NCI-H82 (cell line): ENCODE measurements at regions not wholly inside any gene's neighbourhood (a gene's known extent, or its start where the extent isn't known, plus 50 kb on each side); places are given as distances from the start of the nearest gene placed in this dataset.

Source experiments
- DNase-seq: peaks from one replicate; lab custom pipeline; 2025; lab: John Stamatoyannopoulos, UW

- DNase-seq = no peak
These were observed 1165.2 kb upstream of the PRKX start for GRCh38 chrX:4878640-4879039.

GRCh38 chrX:4876268-4876667, 1162.8 kb upstream of the PRKX start:
- DNase-seq = no peak

- DNase-seq = no peak
These were observed 1138.1 kb upstream of the PRKX start for GRCh38 chrX:4851534-4851933.

- DNase-seq = no peak
These were observed 1136.9 kb upstream of the PRKX start for GRCh38 chrX:4850312-4850711.

GRCh38 chrX:4844376-4844775, 1130.9 kb upstream of the PRKX start:
- DNase-seq = peak; percentile 27

GRCh38 chrX:4841216-4841745, 1127.8 kb upstream of the PRKX start:
- DNase-seq = no peak

- no peak for DNase-seq
These were observed 1118.1 kb upstream of the PRKX start for GRCh38 chrX:4831574-4831973.

- DNase-seq = no peak
These were observed 1117.6 kb upstream of the PRKX start for GRCh38 chrX:4830880-4831557.

- no peak for DNase-seq
These were observed 1112.1 kb upstream of the PRKX start for GRCh38 chrX:4825550-4825949.

GRCh38 chrX:4809571-4809970, 1096.1 kb upstream of the PRKX start:
- no peak for DNase-seq

- DNase-seq = peak; percentile 70
These were observed 1092.1 kb upstream of the PRKX start for GRCh38 chrX:4805502-4805901.

- no peak for DNase-seq
These were observed 1087.3 kb upstream of the PRKX start for GRCh38 chrX:4800756-4801155.

- DNase-seq = no peak
These were observed 1074.5 kb upstream of the PRKX start for GRCh38 chrX:4787971-4788370.

GRCh38 chrX:4764888-4765287, 1051.4 kb upstream of the PRKX start:
- no peak for DNase-seq

GRCh38 chrX:4762196-4762595, 1048.7 kb upstream of the PRKX start:
- no peak for DNase-seq

GRCh38 chrX:4754878-4755604, 1041.6 kb upstream of the PRKX start:
- no peak for DNase-seq

- DNase-seq = no peak
These were observed 1027.6 kb upstream of the PRKX start for GRCh38 chrX:4741024-4741423.

- DNase-seq = no peak
These were observed 1021.9 kb upstream of the PRKX start for GRCh38 chrX:4735299-4735698.

- DNase-seq = no peak
These were observed 997.4 kb upstream of the PRKX start for GRCh38 chrX:4710618-4711433.

- DNase-seq = no peak
These were observed 995.7 kb upstream of the PRKX start for GRCh38 chrX:4708970-4709760.

- no peak for DNase-seq
These were observed 993.5 kb upstream of the PRKX start for GRCh38 chrX:4706961-4707360.

GRCh38 chrX:4690521-4690920, 977.1 kb upstream of the PRKX start:
- no peak for DNase-seq
